ENCODE measurements at regions not wholly inside any gene's neighbourhood (a gene's known extent, or its start where the extent isn't known, plus 50 kb on each side); places are given as distances from the start of the nearest gene placed in this dataset.

- H3K27ac ChIP-seq (ENCODE audit: insufficient read depth, low read depth, low read length): no peak overlapping the region
- H3K4me3 ChIP-seq (replicated peaks in 1 of 3; ENCODE audit: insufficient read depth in 1 of 3, low read depth in 1 of 3, low read length in 3 of 3): no peak overlapping the region
- H3K79me2 ChIP-seq (ENCODE audit: control insufficient read depth, insufficient read depth, low read length): no peaks in the 10 kb centered on the region
- no peaks in the 10 kb centered on the region for H3K27me3 ChIP-seq (ENCODE audit: control insufficient read depth in 2 of 2, insufficient read depth in 2 of 2, low read length in 2 of 2)
- no peak overlapping the region for H2AFZ ChIP-seq (ENCODE audit: low read depth, low read length)
- no peak overlapping the region for H3K4me2 ChIP-seq (ENCODE audit: insufficient read depth, low read length)
- intact Hi-C loops (cut with micrococcal nuclease) (no loop called here), dilution Hi-C loops (cut with MboI; ENCODE audit: extremely low pct_ligation_motif_present, low sequenced_read_pairs) (no loop called here)
- no peaks in the 10 kb centered on the region for H3K4me1 ChIP-seq (ENCODE audit: control insufficient read depth, extremely low read depth, insufficient read depth, low read length)
- BruUV-seq (replicated peaks): no TSS peak
- no peak overlapping the region for H3K9ac ChIP-seq (replicated peaks; ENCODE audit: extremely low read depth, insufficient read depth, low read length)
- H3K9me3 ChIP-seq (replicated peaks; ENCODE audit: control insufficient read depth, insufficient read depth, low read length): no peaks in the 10 kb centered on the region
- DNase-seq (ENCODE audit: low read depth, low spot score) (no peak), FAIRE-seq (no peak)
- no peaks in the 10 kb centered on the region for H3K36me3 ChIP-seq (ENCODE audit: control insufficient read depth in 2 of 2, extremely low read depth in 1 of 2, insufficient read depth in 2 of 2, low read length in 2 of 2)
- ChIA-PET CTCF (no interaction called here), POLR2A (no interaction called here)
- no peaks in the 10 kb centered on the region for H3K9me1 ChIP-seq (replicated peaks; ENCODE audit: control insufficient read depth, extremely low read depth, insufficient read depth, low read length)
- H4K20me1 ChIP-seq (replicated peaks; ENCODE audit: control insufficient read depth, extremely low read depth, insufficient read depth, low read length): no peaks in the 10 kb centered on the region
- TF ChIP-seq JUN (IDR thresholded peaks at IDR 0.05; ENCODE audit: borderline replicate concordance, insufficient read depth, insufficient read length, low read depth) (no peak), CTCF (IDR thresholded peaks at IDR 0.05; ENCODE audit: extremely low read depth in 1 of 2, insufficient read depth in 1 of 2, low read depth in 1 of 2, low read length in 2 of 2) (no peak), FOS (IDR thresholded peaks at IDR 0.05; ENCODE audit: borderline replicate concordance, insufficient read depth, low read length) (no peak), GATA2 (IDR thresholded peaks at IDR 0.05; ENCODE audit: insufficient read depth, insufficient read length, low read depth, low read length) (no peak), POLR2A (IDR thresholded peaks at IDR 0.05; ENCODE audit: low read depth, low read length) (no peak), MYC (IDR thresholded peaks at IDR 0.05; ENCODE audit: low read depth, low read length) (no peak), POLR2AphosphoS5 (IDR thresholded peaks at IDR 0.05; ENCODE audit: insufficient read depth, low read depth, low read length) (no peak), EZH2 (IDR thresholded peaks at IDR 0.05; ENCODE audit: borderline replicate concordance, low read depth, low read length, severe bottlenecking) (no peak)
- TF ChIP-seq, protein P1, sequence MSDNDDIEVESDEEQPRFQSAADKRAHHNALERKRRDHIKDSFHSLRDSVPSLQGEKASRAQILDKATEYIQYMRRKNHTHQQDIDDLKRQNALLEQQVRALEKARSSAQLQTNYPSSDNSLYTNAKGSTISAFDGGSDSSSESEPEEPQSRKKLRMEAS (IDR thresholded peaks at IDR 0.05; ENCODE audit: insufficient read depth, insufficient read length): no peak
Measured at GRCh38 chr5:101969742-101970141, 326.3 kb downstream of the SLCO4C1 start.
